Stimulated activated naive B cell treated with anti-CD40 and anti-IgM and Interleukin-4, amounts not matched to agents 10 μg/mL and 1 μg/mL and 100 μg/mL, for 72 hours (primary cell): ENCODE measurements at regions not wholly inside any gene's neighbourhood (a gene's known extent, or its start where the extent isn't known, plus 50 kb on each side); places are given as distances from the start of the nearest gene placed in this dataset.

ENCODE experiments used
- ATAC-seq, 2 donors: fragments of 150-1000 bp; cut with Tn5 transposase; replicated peaks; 2 replicates each; pipeline ENCODE4 v1.10.0; 2021; ENCODE audit warnings: moderate library complexity in 1 of 2
- DNase-seq: peaks from one replicate; pipeline ENCODE4 v3.0.0; 2021
- H3K27ac Mint-ChIP-seq: one replicate; pipeline ENCODE4 v1.8.0; 2022; ENCODE audit warnings: mild to moderate bottlenecking, mixed read lengths
- H3K27me3 Mint-ChIP-seq, 2 donors: one replicate each; pipeline ENCODE4 v1.8.0; 2022; ENCODE audit warnings: mixed read lengths in 2 of 2
- H3K36me3 Mint-ChIP-seq, 2 donors: one replicate each; pipeline ENCODE4 v1.8.0; 2022; ENCODE audit warnings: mixed read lengths in 2 of 2, mild to moderate bottlenecking in 1 of 2
- H3K4me1 Mint-ChIP-seq, 2 donors: one replicate each; pipeline ENCODE4 v1.8.0; 2022; ENCODE audit warnings: mixed read lengths in 2 of 2, mild to moderate bottlenecking in 1 of 2
- H3K4me3 Mint-ChIP-seq, 2 donors: one replicate each; pipeline ENCODE4 v1.8.0; 2022; ENCODE audit warnings: mild to moderate bottlenecking in 2 of 2, mixed read lengths in 2 of 2, moderate library complexity in 1 of 2
- H3K9me3 Mint-ChIP-seq, 2 donors: one replicate each; pipeline ENCODE4 v1.8.0; 2022; ENCODE audit warnings: mixed read lengths in 2 of 2, mild to moderate bottlenecking in 1 of 2

DNA sequence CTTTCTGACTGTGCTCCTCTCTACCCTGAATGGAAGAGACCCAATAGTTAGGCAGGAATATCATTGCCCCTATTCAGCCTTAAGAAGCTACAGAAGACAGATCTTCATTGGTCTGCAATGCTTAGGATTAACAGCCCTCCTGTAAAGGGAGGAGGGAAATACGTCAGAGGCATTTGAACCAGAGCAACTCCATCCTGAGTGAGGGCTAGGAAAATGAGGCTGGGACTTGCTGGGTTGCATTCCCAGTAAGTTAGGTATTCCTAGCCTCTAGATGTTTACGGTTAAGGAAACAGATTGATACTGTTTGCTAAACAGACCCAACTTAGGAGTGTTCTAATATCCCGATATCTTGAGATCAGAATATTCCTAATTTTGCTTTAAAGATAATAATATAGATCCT, 63.5 kb downstream of the PCDH18 start:
- ATAC-seq (no peak), DNase-seq (no peak)
- no peaks in the 10 kb centered on the region for H3K4me1 Mint-ChIP-seq
- no peaks in the 10 kb centered on the region for H3K36me3 Mint-ChIP-seq
- no peaks in the 10 kb centered on the region for H3K27me3 Mint-ChIP-seq
- H3K27ac Mint-ChIP-seq: no peak overlapping the region
- peaks cover 7 to 9% of the 10 kb centered on the region in 2 donors for H3K9me3 Mint-ChIP-seq
- no peak overlapping the region for H3K4me3 Mint-ChIP-seq

- no peak for ATAC-seq
- DNase-seq: no peak
- Mint-ChIP-seq H3K9me3 (peaks cover 7 to 11% of the 10 kb centered on the region in 2 donors), H3K27ac (no peak overlapping the region), H3K4me1 (no peaks in the 10 kb centered on the region), H3K36me3 (no peaks in the 10 kb centered on the region), H3K27me3 (no peaks in the 10 kb centered on the region), H3K4me3 (no peak overlapping the region)
Observed at GRCh38 chr4:137467537-137467936, 64.8 kb downstream of the PCDH18 start.

- DNase-seq: no peak
- Mint-ChIP-seq H3K4me1 (no peaks in the 10 kb centered on the region), H3K9me3 (peaks cover 5 to 12% of the 10 kb centered on the region in 2 donors), H3K27me3 (no peaks in the 10 kb centered on the region), H3K36me3 (no peaks in the 10 kb centered on the region), H3K27ac (no peak overlapping the region), H3K4me3 (no peak overlapping the region)
- no peak for ATAC-seq
Observed at GRCh38 chr4:137463377-137464003, 68.8 kb downstream of the PCDH18 start.

GRCh38 chr4:137455647-137456321, 76.5 kb downstream of the PCDH18 start:
- Mint-ChIP-seq H3K27me3 (no peaks in the 10 kb centered on the region), H3K9me3 (peaks cover 0 to 2% of the 10 kb centered on the region in 2 donors), H3K27ac (no peak overlapping the region), H3K4me3 (no peak overlapping the region), H3K36me3 (no peaks in the 10 kb centered on the region), H3K4me1 (no peaks in the 10 kb centered on the region)
- DNase-seq (no peak), ATAC-seq (no peak)

DNA sequence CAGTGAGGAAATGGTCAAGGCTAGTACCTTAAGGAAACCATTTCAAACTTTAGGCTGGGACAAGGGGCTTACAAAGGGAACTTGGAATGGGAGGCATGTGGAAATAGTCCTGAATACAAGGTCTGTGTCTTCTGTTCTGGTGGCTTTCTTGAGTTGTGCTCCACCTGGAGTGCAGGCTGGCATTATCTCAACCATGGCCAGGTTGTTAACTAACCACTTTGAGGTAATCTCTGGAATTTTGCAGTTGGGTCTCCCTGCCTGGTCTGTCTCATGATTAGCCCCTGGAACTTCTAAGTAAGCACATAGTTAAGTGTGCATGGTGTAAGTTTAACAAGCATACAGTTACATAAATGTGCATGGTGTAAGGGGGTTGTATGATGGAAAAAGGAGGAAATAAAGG, 77.5 kb downstream of the PCDH18 start:
- ATAC-seq: no peak
- peaks cover 0 to 2% of the 10 kb centered on the region in 2 donors for H3K9me3 Mint-ChIP-seq
- no peaks in the 10 kb centered on the region for H3K36me3 Mint-ChIP-seq

GRCh38 chr4:137452799-137453198, 79.5 kb downstream of the PCDH18 start:
- H3K27me3 Mint-ChIP-seq: no peaks in the 10 kb centered on the region
- no peaks in the 10 kb centered on the region for H3K36me3 Mint-ChIP-seq
- H3K9me3 Mint-ChIP-seq: peaks cover 0 to 2% of the 10 kb centered on the region in 2 donors
- no peak overlapping the region for H3K4me3 Mint-ChIP-seq
- H3K4me1 Mint-ChIP-seq: no peaks in the 10 kb centered on the region
- no peak for DNase-seq
- no peak overlapping the region for H3K27ac Mint-ChIP-seq
- no peak for ATAC-seq

More for the DNA sequence above, 77.5 kb downstream of the PCDH18 start:
- no peaks in the 10 kb centered on the region for H3K27me3 Mint-ChIP-seq
- H3K4me1 Mint-ChIP-seq: no peaks in the 10 kb centered on the region
- H3K27ac Mint-ChIP-seq: no peak overlapping the region
- DNase-seq: no peak
- H3K4me3 Mint-ChIP-seq: no peak overlapping the region

- no peaks in the 10 kb centered on the region for H3K36me3 Mint-ChIP-seq
- ATAC-seq (no peak), DNase-seq (no peak)
- H3K27ac Mint-ChIP-seq: no peak overlapping the region
- peaks cover 0 to 2% of the 10 kb centered on the region in 2 donors for H3K9me3 Mint-ChIP-seq
- no peak overlapping the region for H3K4me3 Mint-ChIP-seq
- no peaks in the 10 kb centered on the region for H3K4me1 Mint-ChIP-seq
- H3K27me3 Mint-ChIP-seq: no peaks in the 10 kb centered on the region
Observed at GRCh38 chr4:137451172-137451825, 81.0 kb downstream of the PCDH18 start.

DNA sequence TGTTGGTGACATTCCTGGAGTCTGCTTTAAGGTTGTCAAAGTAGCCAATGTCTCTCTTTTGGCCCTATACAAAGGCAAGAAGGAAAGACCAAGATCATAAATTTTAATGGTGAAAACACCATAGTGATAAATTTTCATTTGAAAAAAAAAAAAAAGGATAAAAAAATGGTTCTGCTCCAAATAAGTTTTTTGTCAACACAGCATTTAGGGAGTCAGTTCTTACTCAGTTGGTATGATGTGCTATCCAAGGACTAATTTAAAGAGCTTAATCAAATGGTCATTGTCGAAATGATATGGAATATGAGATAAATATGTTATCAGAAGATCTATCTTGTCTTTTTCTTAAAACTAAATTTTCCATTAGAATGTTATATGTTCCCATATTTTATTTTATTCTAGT, 83.9 kb downstream of the PCDH18 start:
- no peak for ATAC-seq
- Mint-ChIP-seq H3K27ac (no peak overlapping the region), H3K36me3 (no peaks in the 10 kb centered on the region), H3K4me1 (no peaks in the 10 kb centered on the region), H3K27me3 (no peaks in the 10 kb centered on the region), H3K9me3 (no peaks in the 10 kb centered on the region), H3K4me3 (no peak overlapping the region)
- no peak for DNase-seq

DNA sequence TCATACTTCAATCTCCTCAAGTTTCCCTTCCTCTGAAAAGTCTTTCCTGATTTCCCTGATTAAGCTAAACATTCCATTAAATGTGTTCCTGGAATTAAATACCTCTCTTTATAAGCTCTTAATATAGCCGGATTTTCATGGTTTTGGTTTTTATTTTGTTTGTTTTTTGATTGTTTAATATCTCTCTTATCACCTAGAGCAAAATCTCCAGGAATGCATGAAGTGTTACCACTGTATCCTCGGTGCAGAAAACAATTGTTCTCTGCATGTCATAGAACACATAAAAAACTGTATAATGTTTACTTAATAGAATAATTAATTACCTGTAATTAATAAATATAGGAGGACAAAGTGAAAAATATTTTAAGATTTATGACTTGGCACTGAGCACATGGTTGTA, 86.2 kb downstream of the PCDH18 start:
- ATAC-seq (no peak), DNase-seq (no peak)
- no peaks in the 10 kb centered on the region for H3K36me3 Mint-ChIP-seq
- no peak overlapping the region for H3K27ac Mint-ChIP-seq
- H3K4me1 Mint-ChIP-seq: no peaks in the 10 kb centered on the region
- H3K27me3 Mint-ChIP-seq: no peaks in the 10 kb centered on the region
- H3K9me3 Mint-ChIP-seq: no peaks in the 10 kb centered on the region
- H3K4me3 Mint-ChIP-seq: no peak overlapping the region

GRCh38 chr4:137443031-137443800, 89.1 kb downstream of the PCDH18 start:
- H3K36me3 Mint-ChIP-seq: no peaks in the 10 kb centered on the region
- H3K4me1 Mint-ChIP-seq: no peaks in the 10 kb centered on the region
- no peaks in the 10 kb centered on the region for H3K9me3 Mint-ChIP-seq
- H3K4me3 Mint-ChIP-seq: no peak overlapping the region
- H3K27ac Mint-ChIP-seq: no peak overlapping the region
- ATAC-seq (no peak), DNase-seq (no peak)
- H3K27me3 Mint-ChIP-seq: no peaks in the 10 kb centered on the region

- no peak for ATAC-seq
- H3K27ac Mint-ChIP-seq: no peak overlapping the region
- no peaks in the 10 kb centered on the region for H3K36me3 Mint-ChIP-seq
- H3K4me3 Mint-ChIP-seq: no peak overlapping the region
- H3K9me3 Mint-ChIP-seq: peaks cover 5% of the 10 kb centered on the region in 2 donors
- no peak for DNase-seq
- H3K4me1 Mint-ChIP-seq: no peaks in the 10 kb centered on the region
- no peaks in the 10 kb centered on the region for H3K27me3 Mint-ChIP-seq
Observed at GRCh38 chr4:137432446-137433311, 99.6 kb downstream of the PCDH18 start.

- no peaks in the 10 kb centered on the region for H3K36me3 Mint-ChIP-seq
- H3K27ac Mint-ChIP-seq: no peak overlapping the region
- H3K27me3 Mint-ChIP-seq: no peaks in the 10 kb centered on the region
- no peaks in the 10 kb centered on the region for H3K4me1 Mint-ChIP-seq
- H3K9me3 Mint-ChIP-seq: peaks cover 0 to 6% of the 10 kb centered on the region in 2 donors
- H3K4me3 Mint-ChIP-seq: no peak overlapping the region
- DNase-seq (no peak), ATAC-seq (no peak)
Observed at GRCh38 chr4:137430171-137430570, 102.1 kb downstream of the PCDH18 start.

GRCh38 chr4:137427411-137427810, 104.9 kb downstream of the PCDH18 start:
- Mint-ChIP-seq H3K9me3 (peaks cover 0 to 8% of the 10 kb centered on the region in 2 donors), H3K27ac (no peak overlapping the region), H3K4me3 (no peak overlapping the region), H3K4me1 (no peaks in the 10 kb centered on the region), H3K27me3 (no peaks in the 10 kb centered on the region), H3K36me3 (no peaks in the 10 kb centered on the region)
- DNase-seq: no peak
- ATAC-seq: no peak

- no peaks in the 10 kb centered on the region for H3K36me3 Mint-ChIP-seq
- no peak for ATAC-seq
- H3K27ac Mint-ChIP-seq: no peak overlapping the region
- peaks cover 0 to 8% of the 10 kb centered on the region in 2 donors for H3K9me3 Mint-ChIP-seq
- no peak for DNase-seq
- H3K4me1 Mint-ChIP-seq: no peaks in the 10 kb centered on the region
- no peak overlapping the region for H3K4me3 Mint-ChIP-seq
- no peaks in the 10 kb centered on the region for H3K27me3 Mint-ChIP-seq
Observed at GRCh38 chr4:137425281-137425680, 107.0 kb downstream of the PCDH18 start.
